Type B pancreatic cell (in vitro differentiated cells): ENCODE measurements at regions not wholly inside any gene's neighbourhood (a gene's known extent, or its start where the extent isn't known, plus 50 kb on each side); places are given as distances from the start of the nearest gene placed in this dataset.

Experiments used
- DNase-seq: peaks from one replicate; pipeline ENCODE4 v3.0.0; 2021; ENCODE audit warnings: mixed read lengths; ENCODE audit not compliant: unreplicated experiment; ENCODE audit errors: extremely low spot score
- H3K27ac Mint-ChIP-seq: 2 replicates; pipeline ENCODE4 v1.8.0; 2021; ENCODE audit warnings: mild to moderate bottlenecking, mixed read lengths
- H3K27me3 Mint-ChIP-seq: 2 replicates; pipeline ENCODE4 v1.8.0; 2021; ENCODE audit warnings: mixed read lengths
- H3K36me3 Mint-ChIP-seq: 2 replicates; pipeline ENCODE4 v1.8.0; 2021; ENCODE audit warnings: mixed read lengths
- H3K4me1 Mint-ChIP-seq: one replicate; pipeline ENCODE4 v1.8.0; 2021; ENCODE audit warnings: mixed read lengths; ENCODE audit not compliant: unreplicated experiment
- H3K4me3 Mint-ChIP-seq: 2 replicates; pipeline ENCODE4 v1.8.0; 2021; ENCODE audit warnings: mild to moderate bottlenecking, mixed read lengths
- H3K9me3 Mint-ChIP-seq: 2 replicates; pipeline ENCODE4 v1.8.0; 2021; ENCODE audit warnings: mixed read lengths
- CTCF ChIP-seq: fragments of 200-600 bp; sonication (generic); conservative IDR thresholded peaks from 2 replicates; pipeline ENCODE4 v1.5.0; 2021; ENCODE audit warnings: antibody characterized with exemption, mild to moderate bottlenecking

GRCh38 chr18:33517950-33518349 is 60.1 kb upstream of the ASXL3 start:
- Mint-ChIP-seq H3K4me1 (no peaks in the 10 kb centered on the region), H3K4me3 (no peak overlapping the region)
- no peak for TF ChIP-seq CTCF

GRCh38 chr18:33513027-33513426 is 65.0 kb upstream of the ASXL3 start:
- DNase-seq, result no peak
- no peak overlapping the region for H3K4me3 Mint-ChIP-seq
- TF ChIP-seq CTCF, result no peak
- peaks cover 9% of the 10 kb centered on the region for H3K9me3 Mint-ChIP-seq
- H3K27ac Mint-ChIP-seq, result no peak overlapping the region
- H3K36me3 Mint-ChIP-seq, result peaks cover 4% of the 10 kb centered on the region
- H3K4me1 Mint-ChIP-seq, result no peaks in the 10 kb centered on the region
- H3K27me3 Mint-ChIP-seq, result no peaks in the 10 kb centered on the region

More at GRCh38 chr18:33517950-33518349, 60.1 kb upstream of the ASXL3 start:
- DNase-seq, result no peak
- Mint-ChIP-seq H3K27ac (no peak overlapping the region), H3K9me3 (peaks cover 4% of the 10 kb centered on the region), H3K27me3 (no peaks in the 10 kb centered on the region), H3K36me3 (peaks cover 4% of the 10 kb centered on the region)

GRCh38 chr18:33507019-33507418 is 66.5 kb upstream of the CCDC178 start:
- no peak for TF ChIP-seq CTCF
- no peak overlapping the region for H3K27ac Mint-ChIP-seq
- no peaks in the 10 kb centered on the region for H3K4me1 Mint-ChIP-seq
- H3K9me3 Mint-ChIP-seq, result peaks cover 4% of the 10 kb centered on the region
- no peak overlapping the region for H3K4me3 Mint-ChIP-seq
- H3K27me3 Mint-ChIP-seq, result no peaks in the 10 kb centered on the region
- no peaks in the 10 kb centered on the region for H3K36me3 Mint-ChIP-seq
- no peak for DNase-seq

- Mint-ChIP-seq H3K4me1 (no peaks in the 10 kb centered on the region), H3K27me3 (no peaks in the 10 kb centered on the region), H3K4me3 (no peak overlapping the region), H3K36me3 (no peaks in the 10 kb centered on the region), H3K9me3 (no peaks in the 10 kb centered on the region), H3K27ac (no peak overlapping the region)
- no peak for TF ChIP-seq CTCF
- no peak for DNase-seq
These were observed 65.3 kb upstream of the CCDC178 start for GRCh38 chr18:33505798-33506197.

GRCh38 chr18:33505297-33505696 is 64.8 kb upstream of the CCDC178 start:
- H3K4me1 Mint-ChIP-seq, result no peaks in the 10 kb centered on the region
- H3K9me3 Mint-ChIP-seq, result no peaks in the 10 kb centered on the region
- H3K27ac Mint-ChIP-seq, result no peak overlapping the region
- no peak overlapping the region for H3K4me3 Mint-ChIP-seq
- no peaks in the 10 kb centered on the region for H3K27me3 Mint-ChIP-seq
- DNase-seq, result no peak
- H3K36me3 Mint-ChIP-seq, result no peaks in the 10 kb centered on the region
- TF ChIP-seq CTCF, result no peak

GRCh38 chr18:33495278-33495677 is 54.8 kb upstream of the CCDC178 start:
- Mint-ChIP-seq H3K27me3 (no peaks in the 10 kb centered on the region), H3K36me3 (no peaks in the 10 kb centered on the region), H3K9me3 (no peaks in the 10 kb centered on the region), H3K4me3 (no peak overlapping the region), H3K4me1 (peaks cover 5% of the 10 kb centered on the region), H3K27ac (no peak overlapping the region)
- no peak for DNase-seq
- TF ChIP-seq CTCF, result peak; percentile 76
